Kidney capillary endothelial cell (primary cell): ENCODE measurements at regions not wholly inside any gene's neighbourhood (a gene's known extent, or its start where the extent isn't known, plus 50 kb on each side); places are given as distances from the start of the nearest gene placed in this dataset.
A peak's percentile ranks its signal among the peaks of the same experiment; 100 is the strongest.
"Not testable (repeated sequence)": the region's sequence is repeated elsewhere in the genome, so short reads cannot be mapped to it uniquely, and the experiment has no call there.

ENCODE experiments used
- DNase-seq: peaks from one replicate; pipeline ENCODE4 v3.0.0-alpha.2; 2018; ENCODE audit warnings: low spot score

- DNase-seq = not testable (repeated sequence)
Observed at GRCh38 chr9:6104406-6104805, 89.0 kb upstream of the RANBP6 start.

- DNase-seq = not testable (repeated sequence)
Observed at GRCh38 chr9:6103911-6104310, 88.5 kb upstream of the RANBP6 start.

- DNase-seq = peak; percentile 61
Observed at GRCh38 chr9:6102336-6102987, 87.0 kb upstream of the RANBP6 start.

- not testable (repeated sequence) for DNase-seq
Observed at GRCh38 chr9:6101725-6102124, 86.3 kb upstream of the RANBP6 start.

GRCh38 chr9:6099346-6099745 is 83.9 kb upstream of the RANBP6 start:
- DNase-seq = not testable (repeated sequence)

- peak; percentile 42 for DNase-seq
Observed at GRCh38 chr9:6098431-6098830, 83.0 kb upstream of the RANBP6 start.

GRCh38 chr9:6096821-6097220 is 81.4 kb upstream of the RANBP6 start:
- no peak for DNase-seq

GRCh38 chr9:6090277-6091210 is 75.1 kb upstream of the RANBP6 start:
- no peak for DNase-seq

- no peak for DNase-seq
Observed at GRCh38 chr9:6089300-6089699, 73.9 kb upstream of the RANBP6 start.

GRCh38 chr9:6086006-6086655 is 70.7 kb upstream of the RANBP6 start:
- DNase-seq = no peak

- peak; percentile 39 for DNase-seq
Observed at GRCh38 chr9:6080154-6080716, 64.8 kb upstream of the RANBP6 start.

- DNase-seq = no peak
Observed at GRCh38 chr9:6079386-6079785, 64.0 kb upstream of the RANBP6 start.

- DNase-seq = no peak
Observed at GRCh38 chr9:6078382-6079105, 63.1 kb upstream of the RANBP6 start.

- DNase-seq = peak; percentile 58
Observed at GRCh38 chr9:6076851-6077250, 61.4 kb upstream of the RANBP6 start.

GRCh38 chr9:6073731-6074130 is 58.3 kb upstream of the RANBP6 start:
- DNase-seq = no peak

GRCh38 chr9:6072865-6073264 is 57.4 kb upstream of the RANBP6 start:
- DNase-seq = no peak

- no peak for DNase-seq
Observed at GRCh38 chr9:6072453-6072852, 57.0 kb upstream of the RANBP6 start.

GRCh38 chr9:6068983-6069382 is 53.6 kb upstream of the RANBP6 start:
- no peak for DNase-seq

GRCh38 chr9:6067426-6067825 is 52.0 kb upstream of the RANBP6 start:
- DNase-seq = no peak
